A673 (cell line): ENCODE measurements at regions not wholly inside any gene's neighbourhood (a gene's known extent, or its start where the extent isn't known, plus 50 kb on each side); places are given as distances from the start of the nearest gene placed in this dataset.

Source experiments
- BruUV-seq: library from RNA; stranded (reverse); fragments of 400-500 nt; replicated peaks from 2 replicates; lab custom pipeline; 2021; lab: Mats Ljungman, UMichigan
- CTCF ChIA-PET: fragments of 300-600 bp; sonication (Branson Sonifier 250); formaldehyde crosslinking; loops from one replicate; lab custom pipeline; 2022; ENCODE audit warnings: antibody characterized with exemption; lab: Charles Lee
- POLR2A ChIA-PET: fragments of 300-600 bp; sonication (Branson Sonifier 250); formaldehyde crosslinking; loops from one replicate; lab custom pipeline; 2022; ENCODE audit warnings: antibody characterized with exemption; ENCODE audit not compliant: low non-redundant PET; lab: Charles Lee
- DNase-seq: peaks from one replicate; pipeline ENCODE4 v3.0.0-alpha.2; 2015; ENCODE audit warnings: low spot score
- H3K27ac ChIP-seq: fragments of 200-600 bp; sonication (generic); 2 replicates; pipeline ENCODE4 v1.5.1; 2016; ENCODE audit warnings: mixed run types, low read depth, mild to moderate bottlenecking, mixed read lengths, antibody characterized with exemption, low read length; ENCODE audit not compliant: poor library complexity, severe bottlenecking
- H3K27me3 ChIP-seq: fragments of 200-600 bp; sonication (generic); replicated peaks from 2 replicates; pipeline ENCODE4 v1.6.1; 2017; ENCODE audit warnings: mixed run types, low read depth, mild to moderate bottlenecking, mixed read lengths, antibody characterized with exemption, low read length; ENCODE audit not compliant: insufficient read depth, poor library complexity
- H3K36me3 ChIP-seq: fragments of 200-600 bp; sonication (generic); 2 replicates; pipeline ENCODE4 v1.6.1; 2016; ENCODE audit warnings: mixed run types, mild to moderate bottlenecking, mixed read lengths, antibody characterized with exemption, low read length; ENCODE audit not compliant: insufficient read depth, poor library complexity, severe bottlenecking
- H3K4me1 ChIP-seq: fragments of 200-600 bp; sonication (generic); 2 replicates; pipeline ENCODE4 v1.6.1; 2017; ENCODE audit warnings: mixed run types, mild to moderate bottlenecking, mixed read lengths, antibody characterized with exemption, low read length; ENCODE audit not compliant: insufficient read depth, poor library complexity, severe bottlenecking
- H3K4me3 ChIP-seq: fragments of 200-600 bp; sonication (generic); 2 replicates; pipeline ENCODE4 v1.5.1; 2016; ENCODE audit warnings: low read depth, mixed run types, mild to moderate bottlenecking, mixed read lengths, low read length; ENCODE audit not compliant: poor library complexity, severe bottlenecking
- H3K9me3 ChIP-seq: fragments of 200-600 bp; sonication (generic); 2 replicates; pipeline ENCODE4 v1.6.1; 2016; ENCODE audit warnings: mixed run types, low read depth, mild to moderate bottlenecking, mixed read lengths, antibody characterized with exemption, low read length; ENCODE audit not compliant: poor library complexity, severe bottlenecking
- EZH2 ChIP-seq: fragments of 200-600 bp; sonication (generic); IDR thresholded peaks from 2 replicates; pipeline ENCODE4 v1.6.1; 2017; ENCODE audit warnings: borderline replicate concordance, low read depth, mild to moderate bottlenecking, mixed read lengths, antibody characterized with exemption, low read length; ENCODE audit not compliant: poor library complexity, severe bottlenecking
- intact Hi-C: fragments of 100-400 bp; cut with micrococcal nuclease; formaldehyde crosslinking; loops from one replicate; pipeline ENCODE4 v1.10.0; 2022; ENCODE audit not compliant: unreplicated experiment
- TF ChIP-seq, protein P1 (sequence below): fragments of 300-800, 200-600 bp; sonication (generic); conservative IDR thresholded peaks from 2 replicates; pipeline ENCODE4 v1.5.1; 2017; ENCODE audit warnings: low read depth, mild to moderate bottlenecking, antibody characterized with exemption, low read length, moderate library complexity, mixed read lengths

DNA sequence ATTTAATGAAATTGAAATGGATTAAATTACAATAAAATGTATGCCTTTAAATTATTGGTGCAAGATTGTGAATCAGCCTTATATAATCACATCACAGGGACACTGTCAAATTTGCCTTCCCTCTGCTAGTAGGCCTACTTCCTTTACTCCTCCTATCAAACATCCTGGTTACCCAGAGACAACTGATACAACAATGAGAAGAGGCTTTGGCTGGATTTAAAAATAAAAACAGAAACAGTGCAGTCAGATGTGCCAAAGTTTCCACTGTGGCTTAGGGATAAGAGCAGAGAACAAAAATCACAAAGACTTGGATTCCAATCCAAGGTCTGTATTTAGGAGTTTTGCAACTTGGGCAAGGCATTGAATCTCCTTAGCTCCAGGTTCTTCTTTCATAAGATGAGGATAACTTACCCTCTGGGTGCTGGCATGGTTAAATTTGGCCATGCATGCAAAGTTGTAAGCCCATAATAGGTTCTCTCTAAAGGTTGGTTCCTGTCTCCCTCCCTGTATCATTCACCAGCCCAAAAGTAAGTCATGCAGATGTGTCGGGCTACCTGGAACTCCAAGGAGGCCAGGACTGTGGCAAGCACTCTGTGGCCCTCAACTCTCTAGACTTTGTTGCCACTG lies 99.3 kb upstream of the LRATD1 start:
- intact Hi-C loops: no loop called here
- Histone ChIP-seq H3K4me3 (no peak overlapping the region), H3K36me3 (no peaks in the 10 kb centered on the region), H3K4me1 (no peaks in the 10 kb centered on the region), H3K9me3 (no peaks in the 10 kb centered on the region), H3K27ac (no peak overlapping the region), H3K27me3 (no peaks in the 10 kb centered on the region)
- BruUV-seq: no TSS peak
- ChIA-PET POLR2A (no interaction called here), CTCF (no interaction called here)
- TF ChIP-seq, protein P1, sequence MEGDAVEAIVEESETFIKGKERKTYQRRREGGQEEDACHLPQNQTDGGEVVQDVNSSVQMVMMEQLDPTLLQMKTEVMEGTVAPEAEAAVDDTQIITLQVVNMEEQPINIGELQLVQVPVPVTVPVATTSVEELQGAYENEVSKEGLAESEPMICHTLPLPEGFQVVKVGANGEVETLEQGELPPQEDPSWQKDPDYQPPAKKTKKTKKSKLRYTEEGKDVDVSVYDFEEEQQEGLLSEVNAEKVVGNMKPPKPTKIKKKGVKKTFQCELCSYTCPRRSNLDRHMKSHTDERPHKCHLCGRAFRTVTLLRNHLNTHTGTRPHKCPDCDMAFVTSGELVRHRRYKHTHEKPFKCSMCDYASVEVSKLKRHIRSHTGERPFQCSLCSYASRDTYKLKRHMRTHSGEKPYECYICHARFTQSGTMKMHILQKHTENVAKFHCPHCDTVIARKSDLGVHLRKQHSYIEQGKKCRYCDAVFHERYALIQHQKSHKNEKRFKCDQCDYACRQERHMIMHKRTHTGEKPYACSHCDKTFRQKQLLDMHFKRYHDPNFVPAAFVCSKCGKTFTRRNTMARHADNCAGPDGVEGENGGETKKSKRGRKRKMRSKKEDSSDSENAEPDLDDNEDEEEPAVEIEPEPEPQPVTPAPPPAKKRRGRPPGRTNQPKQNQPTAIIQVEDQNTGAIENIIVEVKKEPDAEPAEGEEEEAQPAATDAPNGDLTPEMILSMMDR: no peak
- TF ChIP-seq EZH2: no peak
- no peak for DNase-seq

DNA sequence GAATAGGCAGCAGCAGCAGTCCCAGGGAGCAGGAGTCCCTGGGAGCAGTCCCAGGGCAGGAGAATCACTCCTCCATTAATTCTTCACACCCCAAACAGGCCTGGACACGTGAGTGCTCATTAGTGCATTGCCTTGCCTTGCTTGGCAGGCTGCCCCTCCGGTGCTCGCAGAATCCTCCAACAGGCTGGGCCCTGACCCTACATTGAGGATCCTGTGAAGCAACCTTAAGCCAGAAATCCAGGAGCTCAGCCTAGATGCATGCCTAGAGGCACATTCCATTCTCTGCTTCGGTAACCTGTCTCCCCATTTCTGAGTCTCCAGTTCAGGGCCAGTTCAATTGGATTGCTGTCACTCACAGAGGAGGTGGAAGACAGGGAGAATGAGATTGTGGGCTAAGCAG lies 97.4 kb upstream of the LRATD1 start:
- H3K4me1 ChIP-seq: no peaks in the 10 kb centered on the region
- TF ChIP-seq, protein P1: no peak
- no peak for TF ChIP-seq EZH2
- ChIA-PET CTCF (no interaction called here), POLR2A (no interaction called here)
- no peak for DNase-seq
- H3K27ac ChIP-seq: no peak overlapping the region
- intact Hi-C loops: no loop called here
- no peaks in the 10 kb centered on the region for H3K27me3 ChIP-seq
- no TSS peak for BruUV-seq
- no peaks in the 10 kb centered on the region for H3K36me3 ChIP-seq
- no peak overlapping the region for H3K4me3 ChIP-seq
- no peaks in the 10 kb centered on the region for H3K9me3 ChIP-seq

DNA sequence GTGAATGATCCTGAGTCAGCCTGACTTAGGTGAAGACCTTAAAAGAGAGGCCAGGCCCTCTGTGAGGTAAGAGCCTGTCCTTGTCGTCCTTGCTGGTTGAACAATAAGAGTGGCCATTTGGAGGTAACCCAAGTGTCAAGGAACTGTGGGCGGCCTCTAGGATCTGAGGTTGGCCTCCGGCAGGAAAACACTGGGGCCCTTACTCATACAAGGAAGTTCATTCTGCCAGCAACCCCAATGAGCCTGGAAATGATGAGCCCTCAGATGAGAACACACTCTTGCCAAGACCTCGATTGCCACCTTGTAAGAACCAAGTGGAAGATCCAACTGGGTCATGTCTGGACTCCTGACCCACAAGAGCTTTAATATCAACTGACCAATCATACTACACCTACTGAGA lies 95.5 kb upstream of the LRATD1 start:
- no peaks in the 10 kb centered on the region for H3K36me3 ChIP-seq
- intact Hi-C loops: no loop called here
- ChIA-PET POLR2A (no interaction called here), CTCF (no interaction called here)
- H3K4me3 ChIP-seq: no peak overlapping the region
- no TSS peak for BruUV-seq
- DNase-seq: no peak
- no peaks in the 10 kb centered on the region for H3K4me1 ChIP-seq
- H3K27me3 ChIP-seq: no peaks in the 10 kb centered on the region
- TF ChIP-seq, protein P1: no peak
- no peak for TF ChIP-seq EZH2
- H3K27ac ChIP-seq: no peak overlapping the region
- no peaks in the 10 kb centered on the region for H3K9me3 ChIP-seq
